Suprapubic skin (tissue), 4 donors: ENCODE measurements at regions not wholly inside any gene's neighbourhood (a gene's known extent, or its start where the extent isn't known, plus 50 kb on each side); places are given as distances from the start of the nearest gene placed in this dataset.

Experiments used
- DNase-seq, 2 donors: peaks; one replicate each; pipeline ENCODE4 v3.0.0-alpha.2; 2019; ENCODE audit warnings: low spot score in 2 of 2
- H3K27ac ChIP-seq: fragments of 200-600 bp; sonication (generic); one replicate; pipeline ENCODE4 v1.5.1; 2019
- H3K27me3 ChIP-seq: fragments of 200-600 bp; sonication (generic); one replicate; pipeline ENCODE4 v1.5.1; 2019
- H3K36me3 ChIP-seq: fragments of 200-600 bp; sonication (generic); one replicate; pipeline ENCODE4 v1.5.1; 2019
- H3K4me1 ChIP-seq: fragments of 200-600 bp; sonication (generic); one replicate; pipeline ENCODE4 v1.5.1; 2019
- H3K4me3 ChIP-seq: fragments of 200-600 bp; sonication (generic); one replicate; pipeline ENCODE4 v1.5.1; 2019; ENCODE audit warnings: mild to moderate bottlenecking
- H3K9me3 ChIP-seq: fragments of 200-600 bp; sonication (generic); one replicate; pipeline ENCODE4 v1.5.1; 2019
- EP300 ChIP-seq: sonication (generic); formaldehyde crosslinking; IDR thresholded peaks from one replicate; pipeline ENCODE4 v1.6.1; 2017; ENCODE audit warnings: antibody characterized with exemption
- POLR2A ChIP-seq, 2 donors: fragments of 450-650 bp; IDR thresholded peaks; one replicate each; pipeline ENCODE4 v1.6.1; 2017; ENCODE audit warnings: antibody characterized with exemption in 2 of 2, mild to moderate bottlenecking in 2 of 2, moderate library complexity in 2 of 2
- POLR2AphosphoS5 ChIP-seq, 3 donors: sonication (generic); formaldehyde crosslinking; IDR thresholded peaks; one replicate each; pipeline ENCODE4 v1.6.1; 2017; ENCODE audit warnings: antibody characterized with exemption in 3 of 3
- WGBS: methylation state at CpG from one replicate; pipeline ENCODE4 v1.1.5; 2018; 5-methylcytosine and 5-hydroxymethylcytosine counted together
- TF ChIP-seq, protein P1 (sequence below), 2 donors: fragments of 200-600 bp in 1 of 2; fragments of 450-650 bp in 1 of 2; sonication (generic) in 1 of 2; IDR thresholded peaks; one replicate each; pipeline ENCODE4 v1.5.1; 2016 to 2019; ENCODE audit warnings: antibody characterized with exemption in 2 of 2, mild to moderate bottlenecking in 1 of 2, moderate library complexity in 1 of 2

- TF ChIP-seq POLR2AphosphoS5 (IDR thresholded peaks at IDR 0.05) (no peak), POLR2A (IDR thresholded peaks at IDR 0.05) (no peak), EP300 (no peak)
- TF ChIP-seq, protein P1, sequence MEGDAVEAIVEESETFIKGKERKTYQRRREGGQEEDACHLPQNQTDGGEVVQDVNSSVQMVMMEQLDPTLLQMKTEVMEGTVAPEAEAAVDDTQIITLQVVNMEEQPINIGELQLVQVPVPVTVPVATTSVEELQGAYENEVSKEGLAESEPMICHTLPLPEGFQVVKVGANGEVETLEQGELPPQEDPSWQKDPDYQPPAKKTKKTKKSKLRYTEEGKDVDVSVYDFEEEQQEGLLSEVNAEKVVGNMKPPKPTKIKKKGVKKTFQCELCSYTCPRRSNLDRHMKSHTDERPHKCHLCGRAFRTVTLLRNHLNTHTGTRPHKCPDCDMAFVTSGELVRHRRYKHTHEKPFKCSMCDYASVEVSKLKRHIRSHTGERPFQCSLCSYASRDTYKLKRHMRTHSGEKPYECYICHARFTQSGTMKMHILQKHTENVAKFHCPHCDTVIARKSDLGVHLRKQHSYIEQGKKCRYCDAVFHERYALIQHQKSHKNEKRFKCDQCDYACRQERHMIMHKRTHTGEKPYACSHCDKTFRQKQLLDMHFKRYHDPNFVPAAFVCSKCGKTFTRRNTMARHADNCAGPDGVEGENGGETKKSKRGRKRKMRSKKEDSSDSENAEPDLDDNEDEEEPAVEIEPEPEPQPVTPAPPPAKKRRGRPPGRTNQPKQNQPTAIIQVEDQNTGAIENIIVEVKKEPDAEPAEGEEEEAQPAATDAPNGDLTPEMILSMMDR (IDR thresholded peaks at IDR 0.05), result no peak
- DNase-seq, result no peak
- no peak overlapping the region for H3K27ac ChIP-seq
- H3K36me3 ChIP-seq, result no peaks in the 10 kb centered on the region
- H3K27me3 ChIP-seq, result no peaks in the 10 kb centered on the region
- no peaks in the 10 kb centered on the region for H3K9me3 ChIP-seq
- no peak overlapping the region for H3K4me3 ChIP-seq
- H3K4me1 ChIP-seq, result no peaks in the 10 kb centered on the region
- WGBS, result 71% methylated on average over 1 of the region's 1 CpG
Measured at GRCh38 chr17:53264730-53265129, 558.0 kb upstream of the KIF2B start.

GRCh38 chr17:53253956-53254597, 568.6 kb upstream of the KIF2B start:
- H3K4me3 ChIP-seq, result no peak overlapping the region

GRCh38 chr17:53249036-53249435, 573.7 kb upstream of the KIF2B start:
- no peak for DNase-seq
- TF ChIP-seq, protein P1 (IDR thresholded peaks at IDR 0.05), result no peak
- TF ChIP-seq POLR2A (IDR thresholded peaks at IDR 0.05) (no peak), EP300 (no peak), POLR2AphosphoS5 (IDR thresholded peaks at IDR 0.05) (no peak)
- no peaks in the 10 kb centered on the region for H3K36me3 ChIP-seq
- no peak overlapping the region for H3K27ac ChIP-seq
- no peaks in the 10 kb centered on the region for H3K4me1 ChIP-seq
- H3K9me3 ChIP-seq, result no peaks in the 10 kb centered on the region
- H3K27me3 ChIP-seq, result no peaks in the 10 kb centered on the region
- no peak overlapping the region for H3K4me3 ChIP-seq
- WGBS, result 24% methylated on average over 3 of the region's 3 CpGs

More at GRCh38 chr17:53253956-53254597, 568.6 kb upstream of the KIF2B start:
- no peak for DNase-seq
- no peaks in the 10 kb centered on the region for H3K36me3 ChIP-seq
- H3K9me3 ChIP-seq, result no peaks in the 10 kb centered on the region
- 63% methylated on average over 1 of the region's 1 CpG for WGBS
- no peaks in the 10 kb centered on the region for H3K27me3 ChIP-seq
- no peaks in the 10 kb centered on the region for H3K4me1 ChIP-seq
- no peak overlapping the region for H3K27ac ChIP-seq
- TF ChIP-seq POLR2A (IDR thresholded peaks at IDR 0.05) (no peak), POLR2AphosphoS5 (IDR thresholded peaks at IDR 0.05) (no peak), EP300 (no peak)
- TF ChIP-seq, protein P1 (IDR thresholded peaks at IDR 0.05), result no peak

DNA sequence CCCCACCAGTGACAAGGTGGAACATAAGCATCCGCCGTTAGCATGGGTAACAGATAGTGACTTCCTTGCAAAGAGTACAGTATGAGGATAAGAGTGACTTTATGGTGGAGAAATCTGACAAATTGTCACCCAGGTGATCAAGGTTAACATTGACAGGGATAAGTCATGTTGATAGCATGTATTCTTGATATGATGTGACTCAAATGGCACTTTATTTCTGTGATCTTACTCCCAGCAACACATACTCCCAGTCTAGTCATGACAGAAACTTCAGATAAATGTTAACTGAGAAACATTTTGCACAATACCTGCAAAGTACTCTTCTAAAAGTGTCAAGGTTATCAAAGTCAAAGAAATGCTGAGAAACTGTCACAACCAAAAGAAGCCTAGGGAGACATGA, 588.6 kb upstream of the KIF2B start:
- Histone ChIP-seq H3K9me3 (no peaks in the 10 kb centered on the region), H3K4me3 (no peak overlapping the region), H3K4me1 (no peaks in the 10 kb centered on the region), H3K27me3 (no peaks in the 10 kb centered on the region), H3K36me3 (no peaks in the 10 kb centered on the region), H3K27ac (no peak overlapping the region)
- TF ChIP-seq POLR2AphosphoS5 (IDR thresholded peaks at IDR 0.05), result no peak
- no peak for TF ChIP-seq POLR2A (IDR thresholded peaks at IDR 0.05)
- TF ChIP-seq EP300, result no peak
- TF ChIP-seq, protein P1 (IDR thresholded peaks at IDR 0.05), result no peak
- 92% methylated on average over 2 of the region's 2 CpGs for WGBS
- DNase-seq, result no peak

DNA sequence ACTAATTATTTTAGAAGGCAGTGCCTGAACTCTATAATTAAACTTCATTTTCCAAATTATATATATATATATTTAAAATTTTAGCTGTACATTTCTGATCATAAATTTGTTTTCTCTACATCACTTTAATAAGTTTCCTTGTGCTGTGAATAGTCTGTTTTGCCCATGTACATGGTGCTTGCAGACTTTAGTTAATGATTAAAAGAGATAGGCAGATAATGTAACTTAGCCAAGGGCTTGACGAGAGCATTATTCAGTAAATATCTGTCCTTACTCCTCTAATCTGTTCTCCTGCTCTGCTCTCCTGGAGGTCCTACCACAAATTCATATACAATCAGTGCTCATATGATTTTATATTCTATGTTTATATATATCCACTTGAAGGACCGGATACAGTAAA, 595.2 kb upstream of the KIF2B start:
- WGBS, result 85% methylated on average over 2 of the region's 2 CpGs
- H3K9me3 ChIP-seq, result no peaks in the 10 kb centered on the region
- no peak for DNase-seq
- H3K36me3 ChIP-seq, result no peaks in the 10 kb centered on the region
- H3K4me3 ChIP-seq, result no peak overlapping the region
- H3K4me1 ChIP-seq, result no peaks in the 10 kb centered on the region
- no peak for TF ChIP-seq POLR2AphosphoS5 (IDR thresholded peaks at IDR 0.05)
- TF ChIP-seq, protein P1 (IDR thresholded peaks at IDR 0.05), result no peak
- TF ChIP-seq EP300, result no peak
- no peak for TF ChIP-seq POLR2A (IDR thresholded peaks at IDR 0.05)
- H3K27me3 ChIP-seq, result no peaks in the 10 kb centered on the region
- no peak overlapping the region for H3K27ac ChIP-seq
